ENCODE measurements at regions not wholly inside any gene's neighbourhood (a gene's known extent, or its start where the extent isn't known, plus 50 kb on each side); places are given as distances from the start of the nearest gene placed in this dataset.
"Not testable (repeated sequence)": the region's sequence is repeated elsewhere in the genome, so short reads cannot be mapped to it uniquely, and the experiment has no call there.

GRCh38 chr5:159802661-159803060, 113.6 kb upstream of the ADRA1B start:
- Histone ChIP-seq H3K9me2 (replicated peaks; ENCODE audit: insufficient read depth) (no peaks in the 10 kb centered on the region), H3K9me3 (ENCODE audit: low read depth) (no peaks in the 10 kb centered on the region), H3K27me3 (no peaks in the 10 kb centered on the region), H3K79me2 (no peaks in the 10 kb centered on the region), H3K4me1 (ENCODE audit: insufficient read depth) (no peaks in the 10 kb centered on the region), H3K27ac (no peak overlapping the region), H2AFZ (no peak overlapping the region), H3K36me3 (replicated peaks; ENCODE audit: insufficient read depth, low read depth) (no peaks in the 10 kb centered on the region), H3K4me2 (no peak overlapping the region), H4K20me1 (ENCODE audit: insufficient read depth, poor library complexity, severe bottlenecking) (no peaks in the 10 kb centered on the region), H3K4me3 (no peak overlapping the region)
- TF ChIP-seq EZH2 (IDR thresholded peaks at IDR 0.05; ENCODE audit: borderline replicate concordance): no peak
- TF ChIP-seq, protein P1, sequence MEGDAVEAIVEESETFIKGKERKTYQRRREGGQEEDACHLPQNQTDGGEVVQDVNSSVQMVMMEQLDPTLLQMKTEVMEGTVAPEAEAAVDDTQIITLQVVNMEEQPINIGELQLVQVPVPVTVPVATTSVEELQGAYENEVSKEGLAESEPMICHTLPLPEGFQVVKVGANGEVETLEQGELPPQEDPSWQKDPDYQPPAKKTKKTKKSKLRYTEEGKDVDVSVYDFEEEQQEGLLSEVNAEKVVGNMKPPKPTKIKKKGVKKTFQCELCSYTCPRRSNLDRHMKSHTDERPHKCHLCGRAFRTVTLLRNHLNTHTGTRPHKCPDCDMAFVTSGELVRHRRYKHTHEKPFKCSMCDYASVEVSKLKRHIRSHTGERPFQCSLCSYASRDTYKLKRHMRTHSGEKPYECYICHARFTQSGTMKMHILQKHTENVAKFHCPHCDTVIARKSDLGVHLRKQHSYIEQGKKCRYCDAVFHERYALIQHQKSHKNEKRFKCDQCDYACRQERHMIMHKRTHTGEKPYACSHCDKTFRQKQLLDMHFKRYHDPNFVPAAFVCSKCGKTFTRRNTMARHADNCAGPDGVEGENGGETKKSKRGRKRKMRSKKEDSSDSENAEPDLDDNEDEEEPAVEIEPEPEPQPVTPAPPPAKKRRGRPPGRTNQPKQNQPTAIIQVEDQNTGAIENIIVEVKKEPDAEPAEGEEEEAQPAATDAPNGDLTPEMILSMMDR (IDR thresholded peaks at IDR 0.05; ENCODE audit: poor library complexity): no peak
- no peak for TF ChIP-seq EZH2phosphoT487 (IDR thresholded peaks at IDR 0.05; ENCODE audit: low read depth, severe bottlenecking, unreplicated experiment)
- no peak for DNase-seq (ENCODE audit: low spot score)
- 48% methylated on average over 1 of the region's 1 CpG for WGBS (ENCODE audit: low lambda C conversion rate, missing lambda C conversion rate)

GRCh38 chr5:159804121-159804520, 112.2 kb upstream of the ADRA1B start:
- Histone ChIP-seq H3K9me2 (replicated peaks; ENCODE audit: insufficient read depth) (no peaks in the 10 kb centered on the region), H3K27me3 (no peaks in the 10 kb centered on the region), H3K79me2 (no peaks in the 10 kb centered on the region), H2AFZ (no peak overlapping the region), H3K27ac (no peak overlapping the region), H4K20me1 (ENCODE audit: insufficient read depth, poor library complexity, severe bottlenecking) (no peaks in the 10 kb centered on the region), H3K4me2 (no peak overlapping the region), H3K36me3 (replicated peaks; ENCODE audit: insufficient read depth, low read depth) (no peaks in the 10 kb centered on the region), H3K4me1 (ENCODE audit: insufficient read depth) (no peaks in the 10 kb centered on the region), H3K9me3 (ENCODE audit: low read depth) (no peaks in the 10 kb centered on the region), H3K4me3 (no peak overlapping the region)
- TF ChIP-seq, protein P1 (IDR thresholded peaks at IDR 0.05; ENCODE audit: poor library complexity): no peak
- TF ChIP-seq EZH2 (IDR thresholded peaks at IDR 0.05; ENCODE audit: borderline replicate concordance) (no peak), EZH2phosphoT487 (IDR thresholded peaks at IDR 0.05; ENCODE audit: low read depth, severe bottlenecking, unreplicated experiment) (no peak)
- WGBS (ENCODE audit: low lambda C conversion rate, missing lambda C conversion rate): 94% methylated on average over 1 of the region's 1 CpG
- DNase-seq (ENCODE audit: low spot score): no peak

DNA sequence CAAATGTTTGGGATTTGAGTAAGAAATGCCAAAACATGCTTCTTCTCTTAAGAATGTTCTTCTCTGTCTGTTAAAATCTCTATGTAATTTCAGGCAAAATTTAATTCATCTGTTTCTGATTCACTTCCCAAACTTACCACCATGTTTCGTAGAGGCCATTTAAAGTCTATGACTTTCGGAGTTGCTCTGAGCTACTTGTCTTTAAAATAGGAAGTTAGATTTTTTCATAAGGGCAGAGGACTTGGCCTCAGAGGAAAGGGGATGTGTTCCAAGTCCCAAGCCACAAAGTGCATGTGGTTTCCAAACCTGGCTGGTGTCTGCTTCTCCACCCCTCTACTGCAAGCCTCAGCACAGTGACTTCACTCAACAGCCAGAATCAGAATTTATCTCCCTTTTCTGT, 111.3 kb upstream of the ADRA1B start:
- Histone ChIP-seq H3K36me3 (replicated peaks; ENCODE audit: insufficient read depth, low read depth) (no peaks in the 10 kb centered on the region), H3K79me2 (no peaks in the 10 kb centered on the region), H3K4me1 (ENCODE audit: insufficient read depth) (no peaks in the 10 kb centered on the region), H3K27me3 (no peaks in the 10 kb centered on the region), H3K27ac (no peak overlapping the region), H3K4me3 (no peak overlapping the region), H3K9me3 (ENCODE audit: low read depth) (no peaks in the 10 kb centered on the region), H3K9me2 (replicated peaks; ENCODE audit: insufficient read depth) (no peaks in the 10 kb centered on the region), H2AFZ (no peak overlapping the region), H3K4me2 (no peak overlapping the region), H4K20me1 (ENCODE audit: insufficient read depth, poor library complexity, severe bottlenecking) (no peaks in the 10 kb centered on the region)
- 100% methylated on average over 2 of the region's 2 CpGs for WGBS (ENCODE audit: low lambda C conversion rate, missing lambda C conversion rate)
- DNase-seq (ENCODE audit: low spot score): no peak
- TF ChIP-seq, protein P1 (IDR thresholded peaks at IDR 0.05; ENCODE audit: poor library complexity): no peak
- TF ChIP-seq EZH2 (IDR thresholded peaks at IDR 0.05; ENCODE audit: borderline replicate concordance) (no peak), EZH2phosphoT487 (IDR thresholded peaks at IDR 0.05; ENCODE audit: low read depth, severe bottlenecking, unreplicated experiment) (no peak)

DNA sequence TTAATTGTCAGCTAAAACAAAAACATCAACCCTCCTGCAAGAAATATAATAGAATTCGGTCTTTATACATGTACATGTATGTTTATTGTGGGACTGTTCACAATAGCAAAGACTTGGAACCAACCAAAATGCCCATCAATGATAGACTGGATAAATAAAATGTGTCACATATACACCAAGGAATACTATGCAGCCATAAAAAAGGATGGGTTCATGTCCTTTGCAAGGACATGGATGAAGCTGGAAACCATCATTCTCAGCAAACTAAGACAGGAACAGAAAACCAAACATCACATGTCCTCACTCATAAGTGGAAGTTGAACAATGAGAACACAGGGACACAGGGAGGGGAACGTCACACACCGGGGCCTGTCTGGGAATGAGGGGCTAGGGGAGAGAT, 109.1 kb upstream of the ADRA1B start:
- not testable (repeated sequence) for H3K27ac ChIP-seq; H3K79me2 ChIP-seq; H3K4me3 ChIP-seq; H4K20me1 ChIP-seq (ENCODE audit: insufficient read depth, poor library complexity, severe bottlenecking); H3K36me3 ChIP-seq (replicated peaks; ENCODE audit: insufficient read depth, low read depth); H3K4me1 ChIP-seq (ENCODE audit: insufficient read depth); H3K9me2 ChIP-seq (replicated peaks; ENCODE audit: insufficient read depth); H2AFZ ChIP-seq; H3K9me3 ChIP-seq (ENCODE audit: low read depth); H3K27me3 ChIP-seq; DNase-seq (ENCODE audit: low spot score); H3K4me2 ChIP-seq
- WGBS (ENCODE audit: low lambda C conversion rate, missing lambda C conversion rate): 99% methylated on average over 3 of the region's 3 CpGs

All from hepatocyte (in vitro differentiated cells).